ENCODE measurements at regions not wholly inside any gene's neighbourhood (a gene's known extent, or its start where the extent isn't known, plus 50 kb on each side); places are given as distances from the start of the nearest gene placed in this dataset.
"Not testable (repeated sequence)": the region's sequence is repeated elsewhere in the genome, so short reads cannot be mapped to it uniquely, and the experiment has no call there.

- H3K4me3 ChIP-seq (ENCODE audit: low read length), result no peak overlapping the region
- no peaks in the 10 kb centered on the region for H3K36me3 ChIP-seq (ENCODE audit: control insufficient read depth, insufficient read depth, low read length)
- H3K27me3 ChIP-seq (ENCODE audit: control insufficient read depth, insufficient read depth, low read length), result no peaks in the 10 kb centered on the region
- H3K4me1 ChIP-seq (ENCODE audit: control insufficient read depth, insufficient read depth, low read length), result no peaks in the 10 kb centered on the region
- no peak overlapping the region for H3K9ac ChIP-seq (ENCODE audit: low read length)
- no peak overlapping the region for H3K27ac ChIP-seq (ENCODE audit: low read depth, low read length)
Observed at GRCh38 chr3:144818973-144819372, 847.4 kb downstream of the DIPK2A start.

DNA sequence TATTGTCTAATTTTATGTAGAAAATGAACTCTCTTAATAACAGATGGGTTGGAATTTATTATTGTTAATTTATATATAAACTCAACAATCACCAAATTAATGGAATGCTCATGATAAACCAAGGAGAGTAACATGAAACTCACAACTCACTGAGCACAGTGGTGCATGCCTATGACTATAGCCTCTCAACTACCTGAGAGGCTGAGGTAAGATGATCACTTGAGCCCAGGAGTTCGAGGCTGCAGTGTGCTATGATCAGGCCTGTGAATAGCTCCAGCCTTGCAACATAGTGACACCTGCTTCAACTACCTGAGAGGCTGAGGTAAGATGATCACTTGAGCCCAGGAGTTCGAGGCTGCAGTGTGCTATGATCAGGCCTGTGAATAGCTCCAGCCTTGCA, 848.6 kb downstream of the DIPK2A start:
- H3K36me3 ChIP-seq (ENCODE audit: control insufficient read depth, insufficient read depth, low read length); H3K4me3 ChIP-seq (ENCODE audit: low read length); H3K9ac ChIP-seq (ENCODE audit: low read length); H3K4me1 ChIP-seq (ENCODE audit: control insufficient read depth, insufficient read depth, low read length); H3K27me3 ChIP-seq (ENCODE audit: control insufficient read depth, insufficient read depth, low read length); H3K27ac ChIP-seq (ENCODE audit: low read depth, low read length): not testable (repeated sequence)

DNA sequence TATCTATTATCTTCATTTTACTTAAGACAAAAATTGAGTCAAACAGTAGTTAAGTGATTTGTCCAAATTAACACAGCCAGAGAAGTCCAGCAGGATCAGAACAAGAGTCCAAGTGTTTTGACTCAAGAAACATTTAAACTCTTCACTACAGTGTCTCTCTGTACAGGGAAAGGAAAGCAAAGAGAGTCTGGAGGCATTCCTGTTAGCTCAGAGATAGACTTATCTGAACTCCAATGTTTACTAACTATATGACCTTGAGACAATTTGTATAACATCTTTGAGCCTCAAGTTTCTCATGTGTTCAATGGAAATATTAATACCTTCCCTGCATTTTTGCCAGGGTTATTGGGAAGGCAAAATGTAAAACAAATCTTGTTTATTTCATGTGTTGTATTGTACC, 849.1 kb downstream of the DIPK2A start:
- H3K9ac ChIP-seq (ENCODE audit: low read length), result no peak overlapping the region
- H3K27me3 ChIP-seq (ENCODE audit: control insufficient read depth, insufficient read depth, low read length), result no peaks in the 10 kb centered on the region
- no peaks in the 10 kb centered on the region for H3K4me1 ChIP-seq (ENCODE audit: control insufficient read depth, insufficient read depth, low read length)

GRCh38 chr3:144821583-144821982, 850.0 kb downstream of the DIPK2A start:
- no peaks in the 10 kb centered on the region for H3K27me3 ChIP-seq (ENCODE audit: control insufficient read depth, insufficient read depth, low read length)
- no peak overlapping the region for H3K4me3 ChIP-seq (ENCODE audit: low read length)
- no peaks in the 10 kb centered on the region for H3K4me1 ChIP-seq (ENCODE audit: control insufficient read depth, insufficient read depth, low read length)
- no peaks in the 10 kb centered on the region for H3K36me3 ChIP-seq (ENCODE audit: control insufficient read depth, insufficient read depth, low read length)
- no peak overlapping the region for H3K9ac ChIP-seq (ENCODE audit: low read length)
- H3K27ac ChIP-seq (ENCODE audit: low read depth, low read length), result no peak overlapping the region

More for the DNA sequence above, 849.1 kb downstream of the DIPK2A start:
- Histone ChIP-seq H3K27ac (ENCODE audit: low read depth, low read length) (no peak overlapping the region), H3K36me3 (ENCODE audit: control insufficient read depth, insufficient read depth, low read length) (no peaks in the 10 kb centered on the region), H3K4me3 (ENCODE audit: low read length) (no peak overlapping the region)

GRCh38 chr3:144822671-144823070, 851.0 kb downstream of the DIPK2A start:
- H3K4me1 ChIP-seq (ENCODE audit: control insufficient read depth, insufficient read depth, low read length), result no peaks in the 10 kb centered on the region
- no peak overlapping the region for H3K4me3 ChIP-seq (ENCODE audit: low read length)
- H3K36me3 ChIP-seq (ENCODE audit: control insufficient read depth, insufficient read depth, low read length), result no peaks in the 10 kb centered on the region
- no peaks in the 10 kb centered on the region for H3K27me3 ChIP-seq (ENCODE audit: control insufficient read depth, insufficient read depth, low read length)
- no peak overlapping the region for H3K27ac ChIP-seq (ENCODE audit: low read depth, low read length)
- H3K9ac ChIP-seq (ENCODE audit: low read length), result no peak overlapping the region

DNA sequence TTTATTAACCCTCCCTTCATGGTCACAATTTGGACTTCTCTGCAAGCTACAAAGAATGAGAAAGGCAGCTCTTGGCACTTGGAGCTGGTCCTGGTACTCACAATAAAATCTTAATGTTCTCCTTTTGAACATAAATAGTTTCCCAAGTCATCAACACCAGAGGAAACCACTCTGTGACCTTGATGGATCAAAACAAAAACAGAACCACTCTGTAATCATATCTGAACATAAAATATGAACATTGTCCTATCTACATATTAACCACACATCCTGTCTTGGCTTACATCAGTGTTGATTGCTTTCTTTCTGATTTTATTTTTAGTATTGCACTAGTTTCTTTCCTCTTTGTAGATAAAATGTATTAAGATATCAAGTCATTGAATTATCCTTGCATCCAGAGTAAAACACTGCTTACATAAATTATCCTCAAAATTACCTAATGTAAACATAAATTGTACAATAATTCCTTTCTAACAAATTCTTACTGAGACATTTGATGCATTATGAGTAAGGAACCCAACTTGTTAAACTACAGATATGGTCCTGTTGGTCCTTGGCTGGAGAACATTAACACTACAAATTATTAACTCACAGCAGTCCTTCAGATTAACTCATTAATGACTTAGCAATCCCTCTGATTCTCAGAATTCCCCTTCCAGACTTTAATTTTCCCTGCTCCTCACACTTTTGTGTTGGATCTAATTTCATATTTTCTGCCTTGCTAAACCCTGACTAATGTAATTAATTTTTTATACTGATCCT, 860.5 kb downstream of the DIPK2A start:
- Histone ChIP-seq H3K27ac (ENCODE audit: low read depth, low read length) (no peak overlapping the region), H3K4me1 (ENCODE audit: control insufficient read depth, insufficient read depth, low read length) (no peaks in the 10 kb centered on the region), H3K9ac (ENCODE audit: low read length) (no peak overlapping the region), H3K27me3 (ENCODE audit: control insufficient read depth, insufficient read depth, low read length) (no peaks in the 10 kb centered on the region), H3K36me3 (ENCODE audit: control insufficient read depth, insufficient read depth, low read length) (no peaks in the 10 kb centered on the region), H3K4me3 (ENCODE audit: low read length) (no peak overlapping the region)

- no peaks in the 10 kb centered on the region for H3K4me1 ChIP-seq (ENCODE audit: control insufficient read depth, insufficient read depth, low read length)
- H3K9ac ChIP-seq (ENCODE audit: low read length), result no peak overlapping the region
Observed at GRCh38 chr3:144839991-144840390, 868.4 kb downstream of the DIPK2A start.

GRCh38 chr3:144840866-144841265, 869.2 kb downstream of the DIPK2A start:
- Histone ChIP-seq H3K4me1 (ENCODE audit: control insufficient read depth, insufficient read depth, low read length) (no peaks in the 10 kb centered on the region), H3K36me3 (ENCODE audit: control insufficient read depth, insufficient read depth, low read length) (no peaks in the 10 kb centered on the region), H3K9ac (ENCODE audit: low read length) (no peak overlapping the region), H3K27ac (ENCODE audit: low read depth, low read length) (no peak overlapping the region), H3K4me3 (ENCODE audit: low read length) (no peak overlapping the region), H3K27me3 (ENCODE audit: control insufficient read depth, insufficient read depth, low read length) (no peaks in the 10 kb centered on the region)

More at GRCh38 chr3:144839991-144840390, 868.4 kb downstream of the DIPK2A start:
- Histone ChIP-seq H3K4me3 (ENCODE audit: low read length) (no peak overlapping the region), H3K27ac (ENCODE audit: low read depth, low read length) (no peak overlapping the region), H3K27me3 (ENCODE audit: control insufficient read depth, insufficient read depth, low read length) (no peaks in the 10 kb centered on the region), H3K36me3 (ENCODE audit: control insufficient read depth, insufficient read depth, low read length) (no peaks in the 10 kb centered on the region)

GRCh38 chr3:144843099-144843498, 871.5 kb downstream of the DIPK2A start:
- Histone ChIP-seq H3K27ac (ENCODE audit: low read depth, low read length) (no peak overlapping the region), H3K9ac (ENCODE audit: low read length) (no peak overlapping the region), H3K36me3 (ENCODE audit: control insufficient read depth, insufficient read depth, low read length) (no peaks in the 10 kb centered on the region), H3K4me1 (ENCODE audit: control insufficient read depth, insufficient read depth, low read length) (no peaks in the 10 kb centered on the region), H3K4me3 (ENCODE audit: low read length) (no peak overlapping the region), H3K27me3 (ENCODE audit: control insufficient read depth, insufficient read depth, low read length) (no peaks in the 10 kb centered on the region)

GRCh38 chr3:144852999-144853398, 881.4 kb downstream of the DIPK2A start:
- Histone ChIP-seq H3K9ac (ENCODE audit: low read length) (no peak overlapping the region), H3K4me3 (ENCODE audit: low read length) (no peak overlapping the region), H3K36me3 (ENCODE audit: control insufficient read depth, insufficient read depth, low read length) (no peaks in the 10 kb centered on the region), H3K27ac (ENCODE audit: low read depth, low read length) (no peak overlapping the region), H3K4me1 (ENCODE audit: control insufficient read depth, insufficient read depth, low read length) (no peaks in the 10 kb centered on the region), H3K27me3 (ENCODE audit: control insufficient read depth, insufficient read depth, low read length) (no peaks in the 10 kb centered on the region)

GRCh38 chr3:144854020-144854419, 882.4 kb downstream of the DIPK2A start:
- not testable (repeated sequence) for H3K4me1 ChIP-seq (ENCODE audit: control insufficient read depth, insufficient read depth, low read length); H3K36me3 ChIP-seq (ENCODE audit: control insufficient read depth, insufficient read depth, low read length); H3K27ac ChIP-seq (ENCODE audit: low read depth, low read length); H3K27me3 ChIP-seq (ENCODE audit: control insufficient read depth, insufficient read depth, low read length); H3K9ac ChIP-seq (ENCODE audit: low read length); H3K4me3 ChIP-seq (ENCODE audit: low read length)

GRCh38 chr3:144859161-144859560, 887.5 kb downstream of the DIPK2A start:
- H3K27ac ChIP-seq (ENCODE audit: low read depth, low read length), result no peak overlapping the region
- H3K4me3 ChIP-seq (ENCODE audit: low read length), result no peak overlapping the region
- no peaks in the 10 kb centered on the region for H3K36me3 ChIP-seq (ENCODE audit: control insufficient read depth, insufficient read depth, low read length)
- no peaks in the 10 kb centered on the region for H3K27me3 ChIP-seq (ENCODE audit: control insufficient read depth, insufficient read depth, low read length)
- no peaks in the 10 kb centered on the region for H3K4me1 ChIP-seq (ENCODE audit: control insufficient read depth, insufficient read depth, low read length)
- no peak overlapping the region for H3K9ac ChIP-seq (ENCODE audit: low read length)

DNA sequence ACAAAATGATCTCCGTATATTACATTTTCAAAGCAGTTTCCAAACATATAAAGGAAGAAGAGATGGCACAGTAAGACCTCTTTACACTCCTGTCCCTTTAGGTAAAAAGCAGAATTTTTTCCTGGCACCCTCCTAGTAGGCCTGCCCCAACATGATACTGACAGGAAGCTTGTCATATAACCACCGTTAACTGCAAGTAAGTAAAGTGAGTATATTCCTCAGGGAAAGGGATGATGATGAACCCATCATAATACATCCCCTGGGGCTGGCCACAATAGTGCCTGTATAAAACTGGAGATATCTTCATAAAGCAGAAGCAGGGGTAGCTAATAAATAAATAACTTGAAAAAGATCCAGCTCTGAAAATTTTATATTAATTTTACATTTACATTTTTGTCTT, 893.0 kb downstream of the DIPK2A start:
- H3K4me1 ChIP-seq (ENCODE audit: control insufficient read depth, insufficient read depth, low read length), result no peaks in the 10 kb centered on the region
- H3K27ac ChIP-seq (ENCODE audit: low read depth, low read length), result no peak overlapping the region
- no peak overlapping the region for H3K4me3 ChIP-seq (ENCODE audit: low read length)
- H3K36me3 ChIP-seq (ENCODE audit: control insufficient read depth, insufficient read depth, low read length), result no peaks in the 10 kb centered on the region
- H3K27me3 ChIP-seq (ENCODE audit: control insufficient read depth, insufficient read depth, low read length), result no peaks in the 10 kb centered on the region
- no peak overlapping the region for H3K9ac ChIP-seq (ENCODE audit: low read length)
